ENCODE measurements at regions not wholly inside any gene's neighbourhood (a gene's known extent, or its start where the extent isn't known, plus 50 kb on each side); places are given as distances from the start of the nearest gene placed in this dataset.

- WGBS, 2 experiments (ENCODE audit: extremely low coverage in 2 of 2, insufficient read length in 1 of 2) = 23% methylated on average over 3 of the region's 9 CpGs; no CpG with 5 or more reads in 1 of the 2 experiments
Observed at GRCh38 chr5:77928776-77929300, 152.7 kb upstream of the TBCA start.

More at GRCh38 chr5:77928776-77929300, 152.7 kb upstream of the TBCA start:
- BruUV-seq (replicated peaks) = no TSS peak
- Histone ChIP-seq H3K14ac (replicated peaks; ENCODE audit: low read depth, low read length) (no peak overlapping the region), H2BK15ac (ENCODE audit: low read depth, low read length) (no peak overlapping the region), H2BK5ac (ENCODE audit: low read depth, low read length, poor library complexity, severe bottlenecking) (no peak overlapping the region), H2AK9ac (replicated peaks; ENCODE audit: low read depth, low read length, poor library complexity) (no peak overlapping the region), H3K36me3 (ENCODE audit: control insufficient read depth, insufficient read depth, low read length) (no peaks in the 10 kb centered on the region), H3K79me1 (ENCODE audit: low read depth in 1 of 2, low read length in 2 of 2) (no peaks in the 10 kb centered on the region), H3K9me1 (ENCODE audit: insufficient read depth, low read length) (no peaks in the 10 kb centered on the region), H4K20me1 (ENCODE audit: insufficient read depth, low read length) (no peaks in the 10 kb centered on the region), H3K9ac (ENCODE audit: low read depth, low read length) (no peak overlapping the region), H4K91ac (ENCODE audit: insufficient read depth, low read depth, low read length) (no peak overlapping the region), H3K4me1 (ENCODE audit: control insufficient read depth, insufficient read depth, low read length) (no peaks in the 10 kb centered on the region), H3K27ac (ENCODE audit: insufficient read depth, low read length) (no peak overlapping the region), H3K4me2 (ENCODE audit: low read depth, low read length) (no peak overlapping the region; the same call in 1 of the 2 replicates), H3K9me3 (ENCODE audit: control insufficient read depth, insufficient read depth, low read length) (no peaks in the 10 kb centered on the region), H3K27me3 (ENCODE audit: control insufficient read depth, insufficient read depth, low read length) (peaks cover 33% of the 10 kb centered on the region), H3K18ac (ENCODE audit: low read depth, low read length) (no peak overlapping the region), H4K5ac (ENCODE audit: low read depth, low read length) (no peak overlapping the region), H2BK20ac (ENCODE audit: low read depth, low read length) (no peak overlapping the region), H3K4ac (ENCODE audit: low read depth, low read length) (no peak overlapping the region), H2AK5ac (ENCODE audit: low read depth, low read length) (no peak overlapping the region), H2BK120ac (ENCODE audit: low read depth, low read length) (no peak overlapping the region), H3K56ac (ENCODE audit: extremely low read depth, insufficient read depth, low read length) (no peak overlapping the region), H2AFZ (replicated peaks; ENCODE audit: low read length, poor library complexity) (no peak overlapping the region), H3K4me3 (ENCODE audit: insufficient read depth, low read depth, low read length) (no peak overlapping the region), H3K23ac (ENCODE audit: low read depth, low read length) (no peak overlapping the region), H4K8ac (ENCODE audit: low read depth in 2 of 2, low read length in 2 of 2) (no peak overlapping the region)
- CTCF ChIA-PET = no interaction called here
- in situ Hi-C loops (cut with MboI; ENCODE audit: low sequenced_read_pairs) (no loop called here), intact Hi-C loops (cut with micrococcal nuclease) (no loop called here), dilution Hi-C loops (cut with HindIII; ENCODE audit: low sequenced_read_pairs, unreplicated experiment) (no loop called here)
- no peak for DNase-seq
- POLR2A ChIA-PET (ENCODE audit: unreplicated experiment) = no interaction called here
- ATAC-seq (ENCODE audit: low read depth) = no peak
- TF ChIP-seq FOS (IDR thresholded peaks at IDR 0.05; ENCODE audit: low read depth, low read length) (no peak), MAZ (IDR thresholded peaks at IDR 0.05; ENCODE audit: borderline replicate concordance, low read depth, low read length) (no peak), USF2 (IDR thresholded peaks at IDR 0.05; ENCODE audit: low read depth, low read length) (no peak), MAFK (IDR thresholded peaks at IDR 0.05; ENCODE audit: low read depth, low read length) (no peak), CTCF (conservative IDR thresholded peaks at IDR 0.05; ENCODE audit: low read depth, low read length) (no peak), NFE2L2 (IDR thresholded peaks at IDR 0.05; ENCODE audit: low read depth, low read length) (no peak), BHLHE40 (IDR thresholded peaks at IDR 0.05; ENCODE audit: low read depth, low read length) (no peak)

All from IMR-90 (cell line).